RCC 7860 (cell line): ENCODE measurements at regions not wholly inside any gene's neighbourhood (a gene's known extent, or its start where the extent isn't known, plus 50 kb on each side); places are given as distances from the start of the nearest gene placed in this dataset.

Experiments used
- DNase-seq: peaks from one replicate; pipeline ENCODE4 v3.0.0-alpha.2; 2015; ENCODE audit warnings: low spot score
- FAIRE-seq: peaks from 2 replicates; lab custom pipeline; 2012; peaks lifted over from hg19 to GRCh38; lab: Jason Lieb, UNC

GRCh38 chr15:53401503-53401902, 358.0 kb downstream of the WDR72 start:
- FAIRE-seq: no peak
- no peak for DNase-seq

- no peak for FAIRE-seq
- no peak for DNase-seq
Observed at GRCh38 chr15:53400986-53401385, 358.5 kb downstream of the WDR72 start.

GRCh38 chr15:53397041-53397616, 362.3 kb downstream of the WDR72 start:
- no peak for DNase-seq

GRCh38 chr15:53395871-53396270, 363.6 kb downstream of the WDR72 start:
- FAIRE-seq: no peak
- no peak for DNase-seq

More at GRCh38 chr15:53397041-53397616, 362.3 kb downstream of the WDR72 start:
- no peak for FAIRE-seq

- FAIRE-seq (no peak), DNase-seq (no peak)
Observed at GRCh38 chr15:53390549-53390948, 368.9 kb downstream of the WDR72 start.

- no peak for FAIRE-seq
Observed at GRCh38 chr15:53389271-53390037, 370.0 kb downstream of the WDR72 start.

GRCh38 chr15:53384417-53384816, 375.0 kb downstream of the WDR72 start:
- DNase-seq (no peak), FAIRE-seq (no peak)

More at GRCh38 chr15:53389271-53390037, 370.0 kb downstream of the WDR72 start:
- no peak for DNase-seq

GRCh38 chr15:53378096-53378800, 381.2 kb downstream of the WDR72 start:
- DNase-seq: no peak
- FAIRE-seq: no peak

GRCh38 chr15:53367740-53368139, 391.7 kb downstream of the WDR72 start:
- DNase-seq (no peak), FAIRE-seq (no peak)

GRCh38 chr15:53360881-53361280, 398.6 kb downstream of the WDR72 start:
- no peak for FAIRE-seq

GRCh38 chr15:53359038-53359437, 400.4 kb downstream of the WDR72 start:
- DNase-seq: no peak

More at GRCh38 chr15:53360881-53361280, 398.6 kb downstream of the WDR72 start:
- no peak for DNase-seq

GRCh38 chr15:53354874-53355273, 404.6 kb downstream of the WDR72 start:
- FAIRE-seq (no peak), DNase-seq (no peak)

More at GRCh38 chr15:53359038-53359437, 400.4 kb downstream of the WDR72 start:
- no peak for FAIRE-seq

- no peak for DNase-seq
- no peak for FAIRE-seq
Observed at GRCh38 chr15:53351373-53351772, 408.1 kb downstream of the WDR72 start.

- no peak for DNase-seq
- FAIRE-seq: no peak
Observed at GRCh38 chr15:53346583-53346982, 412.9 kb downstream of the WDR72 start.

- FAIRE-seq: no peak
Observed at GRCh38 chr15:53331328-53332190, 427.9 kb downstream of the WDR72 start.

GRCh38 chr15:53328341-53328740, 431.1 kb downstream of the WDR72 start:
- DNase-seq (no peak), FAIRE-seq (no peak)

More at GRCh38 chr15:53331328-53332190, 427.9 kb downstream of the WDR72 start:
- no peak for DNase-seq

GRCh38 chr15:53324061-53324460, 435.4 kb downstream of the WDR72 start:
- FAIRE-seq: no peak
- no peak for DNase-seq

- DNase-seq (no peak), FAIRE-seq (no peak)
Observed at GRCh38 chr15:53323191-53323590, 436.3 kb downstream of the WDR72 start.

GRCh38 chr15:53320816-53321215, 438.6 kb downstream of the WDR72 start:
- FAIRE-seq (no peak), DNase-seq (no peak)

GRCh38 chr15:53312707-53313106, 446.8 kb downstream of the WDR72 start:
- DNase-seq (no peak), FAIRE-seq (no peak)

- FAIRE-seq: no peak
Observed at GRCh38 chr15:53310709-53311108, 448.8 kb downstream of the WDR72 start.

More at GRCh38 chr15:53310709-53311108, 448.8 kb downstream of the WDR72 start:
- no peak for DNase-seq
